Endothelial cell of umbilical vein (primary cell): ENCODE measurements at regions not wholly inside any gene's neighbourhood (a gene's known extent, or its start where the extent isn't known, plus 50 kb on each side); places are given as distances from the start of the nearest gene placed in this dataset.
"Not testable (repeated sequence)": the region's sequence is repeated elsewhere in the genome, so short reads cannot be mapped to it uniquely, and the experiment has no call there.

Source experiments
- EZH2 ChIP-seq: IDR thresholded peaks from 2 replicates; pipeline ENCODE4 v1.6.1; 2012; ENCODE audit warnings: borderline replicate concordance, low read depth, mild to moderate bottlenecking, moderate library complexity, low read length, inconsistent platforms; ENCODE audit not compliant: severe bottlenecking
- FOS ChIP-seq: IDR thresholded peaks from 2 replicates; pipeline ENCODE4 v1.6.1; 2011; ENCODE audit warnings: mild to moderate bottlenecking, low read length, moderate library complexity, borderline replicate concordance; ENCODE audit not compliant: insufficient read depth
- MYC ChIP-seq: IDR thresholded peaks from one replicate; pipeline ENCODE4 v1.6.1; 2011; ENCODE audit warnings: mild to moderate bottlenecking, low read depth, low read length
- POLR2A ChIP-seq: IDR thresholded peaks from 2 replicates; pipeline ENCODE4 v1.6.1; 2012; ENCODE audit warnings: low read depth, mild to moderate bottlenecking, control low read depth, low read length
- POLR2AphosphoS5 ChIP-seq: IDR thresholded peaks from 2 replicates; pipeline ENCODE4 v1.6.1; 2012; ENCODE audit warnings: low read depth, mild to moderate bottlenecking, control low read depth, low read length, moderate library complexity; ENCODE audit not compliant: insufficient read depth
- TF ChIP-seq, protein P1 (sequence below), 2 donors: IDR thresholded peaks; 1 replicate in 1 of 2; 2 replicates in 1 of 2; pipeline ENCODE4 v1.5.1; 2011; ENCODE audit warnings: low read length in 2 of 2, mild to moderate bottlenecking in 2 of 2, moderate library complexity in 2 of 2, control low read depth in 1 of 2, inconsistent platforms in 1 of 2, low read depth in 1 of 2; ENCODE audit not compliant: insufficient read depth in 1 of 2; ENCODE audit errors: extremely low read depth in 1 of 2

- TF ChIP-seq, protein P1, sequence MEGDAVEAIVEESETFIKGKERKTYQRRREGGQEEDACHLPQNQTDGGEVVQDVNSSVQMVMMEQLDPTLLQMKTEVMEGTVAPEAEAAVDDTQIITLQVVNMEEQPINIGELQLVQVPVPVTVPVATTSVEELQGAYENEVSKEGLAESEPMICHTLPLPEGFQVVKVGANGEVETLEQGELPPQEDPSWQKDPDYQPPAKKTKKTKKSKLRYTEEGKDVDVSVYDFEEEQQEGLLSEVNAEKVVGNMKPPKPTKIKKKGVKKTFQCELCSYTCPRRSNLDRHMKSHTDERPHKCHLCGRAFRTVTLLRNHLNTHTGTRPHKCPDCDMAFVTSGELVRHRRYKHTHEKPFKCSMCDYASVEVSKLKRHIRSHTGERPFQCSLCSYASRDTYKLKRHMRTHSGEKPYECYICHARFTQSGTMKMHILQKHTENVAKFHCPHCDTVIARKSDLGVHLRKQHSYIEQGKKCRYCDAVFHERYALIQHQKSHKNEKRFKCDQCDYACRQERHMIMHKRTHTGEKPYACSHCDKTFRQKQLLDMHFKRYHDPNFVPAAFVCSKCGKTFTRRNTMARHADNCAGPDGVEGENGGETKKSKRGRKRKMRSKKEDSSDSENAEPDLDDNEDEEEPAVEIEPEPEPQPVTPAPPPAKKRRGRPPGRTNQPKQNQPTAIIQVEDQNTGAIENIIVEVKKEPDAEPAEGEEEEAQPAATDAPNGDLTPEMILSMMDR (IDR thresholded peaks at IDR 0.05; ENCODE audit: extremely low read depth in 1 of 2, insufficient read depth in 1 of 2, low read depth in 1 of 2, low read length in 2 of 2) = not testable (repeated sequence)
- not testable (repeated sequence) for TF ChIP-seq POLR2A, EZH2, POLR2AphosphoS5, MYC, FOS
Measured at GRCh38 chr20:47847220-47847619, 61.9 kb upstream of the SULF2 start.
